ENCODE measurements at regions not wholly inside any gene's neighbourhood (a gene's known extent, or its start where the extent isn't known, plus 50 kb on each side); places are given as distances from the start of the nearest gene placed in this dataset.

DNA sequence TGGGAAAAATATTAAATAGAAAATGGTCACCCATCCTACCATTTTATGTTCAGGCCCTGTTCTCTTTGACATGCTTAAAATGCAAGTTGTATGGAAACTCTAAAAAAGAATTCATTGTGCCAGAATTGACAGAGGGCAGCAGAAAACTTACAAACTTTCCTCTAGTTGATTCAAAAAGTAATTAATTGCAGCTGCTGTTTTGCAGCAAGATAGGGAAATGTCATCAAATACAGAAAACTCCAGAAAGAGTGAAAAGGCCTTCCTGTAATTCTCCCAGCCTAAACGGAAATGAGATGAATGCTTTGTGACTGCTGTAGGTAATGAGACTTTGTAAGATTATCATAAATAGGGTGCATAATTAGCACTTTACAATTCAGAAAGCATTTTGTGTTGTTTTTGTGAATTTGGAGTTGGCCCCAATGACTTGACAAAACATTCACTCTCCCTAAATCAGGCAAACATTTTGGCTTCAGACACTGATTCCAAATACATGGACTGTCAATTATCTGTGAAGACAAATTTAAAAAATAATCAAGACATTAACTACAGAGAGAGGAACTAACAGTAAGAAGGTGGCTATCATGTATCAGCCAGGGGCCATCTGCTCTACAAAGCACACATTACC is 861.8 kb downstream of the SQOR start:
- no peak for DNase-seq
- Histone ChIP-seq H3K9ac (ENCODE audit: low read depth in 2 of 2, low read length in 2 of 2) (no peak overlapping the region), H3K36me3 (no peaks in the 10 kb centered on the region), H3K4me1 (no peaks in the 10 kb centered on the region), H3K9me3 (no peaks in the 10 kb centered on the region), H3K27ac (no peak overlapping the region), H3K27me3 (no peaks in the 10 kb centered on the region), H3K4me3 (no peak overlapping the region)
- TF ChIP-seq, protein P1, sequence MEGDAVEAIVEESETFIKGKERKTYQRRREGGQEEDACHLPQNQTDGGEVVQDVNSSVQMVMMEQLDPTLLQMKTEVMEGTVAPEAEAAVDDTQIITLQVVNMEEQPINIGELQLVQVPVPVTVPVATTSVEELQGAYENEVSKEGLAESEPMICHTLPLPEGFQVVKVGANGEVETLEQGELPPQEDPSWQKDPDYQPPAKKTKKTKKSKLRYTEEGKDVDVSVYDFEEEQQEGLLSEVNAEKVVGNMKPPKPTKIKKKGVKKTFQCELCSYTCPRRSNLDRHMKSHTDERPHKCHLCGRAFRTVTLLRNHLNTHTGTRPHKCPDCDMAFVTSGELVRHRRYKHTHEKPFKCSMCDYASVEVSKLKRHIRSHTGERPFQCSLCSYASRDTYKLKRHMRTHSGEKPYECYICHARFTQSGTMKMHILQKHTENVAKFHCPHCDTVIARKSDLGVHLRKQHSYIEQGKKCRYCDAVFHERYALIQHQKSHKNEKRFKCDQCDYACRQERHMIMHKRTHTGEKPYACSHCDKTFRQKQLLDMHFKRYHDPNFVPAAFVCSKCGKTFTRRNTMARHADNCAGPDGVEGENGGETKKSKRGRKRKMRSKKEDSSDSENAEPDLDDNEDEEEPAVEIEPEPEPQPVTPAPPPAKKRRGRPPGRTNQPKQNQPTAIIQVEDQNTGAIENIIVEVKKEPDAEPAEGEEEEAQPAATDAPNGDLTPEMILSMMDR (IDR thresholded peaks at IDR 0.05) = no peak
- intact Hi-C loops (cut with DNase I) = no loop called here

DNA sequence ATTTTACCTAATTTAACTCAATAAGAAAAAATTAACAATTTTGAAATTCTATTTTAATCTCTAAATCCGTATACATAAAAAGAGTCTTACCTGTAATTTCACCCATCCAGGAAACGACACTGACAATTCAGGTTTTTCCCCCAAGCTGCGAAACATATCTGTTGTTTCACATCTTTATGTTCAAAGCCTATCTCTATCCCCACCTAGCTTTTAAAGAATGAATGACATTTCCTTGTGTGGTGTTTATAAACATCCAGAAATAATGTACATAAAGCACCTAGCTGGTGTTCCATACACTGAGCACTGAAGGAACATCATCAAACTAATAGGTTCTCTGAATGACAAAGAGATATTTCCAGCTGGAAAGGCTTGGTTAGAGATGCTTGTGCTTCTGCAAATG is 867.8 kb downstream of the SQOR start:
- no peaks in the 10 kb centered on the region for H3K4me1 ChIP-seq
- no peaks in the 10 kb centered on the region for H3K27me3 ChIP-seq
- no peak for DNase-seq
- no peak overlapping the region for H3K4me3 ChIP-seq
- no peaks in the 10 kb centered on the region for H3K9me3 ChIP-seq
- no peak overlapping the region for H3K27ac ChIP-seq
- no peaks in the 10 kb centered on the region for H3K36me3 ChIP-seq
- no peak overlapping the region for H3K9ac ChIP-seq (ENCODE audit: low read depth in 2 of 2, low read length in 2 of 2)
- intact Hi-C loops (cut with DNase I) = no loop called here
- TF ChIP-seq, protein P1 (IDR thresholded peaks at IDR 0.05) = no peak

DNA sequence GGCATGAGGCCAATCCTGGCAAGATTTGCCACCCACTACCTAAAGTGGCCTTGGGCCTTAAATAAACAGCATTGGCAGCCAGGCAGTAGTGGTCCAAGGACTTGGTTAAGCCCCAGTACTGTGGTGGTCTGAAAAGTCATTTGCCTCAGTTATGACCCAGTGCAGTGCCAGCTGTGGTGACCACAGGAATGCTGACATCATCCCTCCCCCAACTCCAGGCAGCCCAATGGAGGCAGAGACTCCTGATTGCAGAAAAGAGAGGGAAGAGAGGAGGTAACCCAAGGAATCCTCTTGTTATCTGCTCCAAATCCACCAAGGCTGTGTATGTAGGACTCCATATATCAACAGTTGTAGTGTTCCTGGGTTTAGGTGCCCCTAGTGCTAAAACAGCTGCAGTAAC is 883.6 kb downstream of the SQOR start:
- Histone ChIP-seq H3K36me3 (no peaks in the 10 kb centered on the region), H3K9me3 (no peaks in the 10 kb centered on the region), H3K4me1 (no peaks in the 10 kb centered on the region), H3K27ac (no peak overlapping the region), H3K9ac (ENCODE audit: low read depth in 2 of 2, low read length in 2 of 2) (no peak overlapping the region), H3K27me3 (no peaks in the 10 kb centered on the region), H3K4me3 (no peak overlapping the region)
- TF ChIP-seq, protein P1 (IDR thresholded peaks at IDR 0.05) = no peak
- no peak for DNase-seq
- intact Hi-C loops (cut with DNase I) = no loop called here

DNA sequence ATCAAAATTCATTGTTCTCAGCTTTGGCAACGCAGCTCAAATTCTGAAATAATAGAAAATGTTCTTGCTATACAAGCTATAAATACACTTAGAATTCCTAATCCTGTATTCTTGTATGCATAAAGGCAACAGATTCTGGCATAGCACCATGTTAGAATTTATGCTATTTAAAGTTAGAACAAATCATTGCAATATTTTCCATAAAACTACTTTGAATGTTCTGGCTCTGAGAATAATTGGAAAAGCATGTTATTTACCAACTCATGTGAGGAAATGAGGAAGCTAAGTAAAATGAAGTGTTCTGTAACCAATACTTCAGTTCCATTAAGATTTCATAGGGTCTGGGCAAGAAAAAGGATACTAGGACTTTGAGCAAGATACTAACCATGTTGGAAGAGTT is 888.9 kb downstream of the SQOR start:
- no peaks in the 10 kb centered on the region for H3K4me1 ChIP-seq
- H3K9me3 ChIP-seq = no peaks in the 10 kb centered on the region
- TF ChIP-seq, protein P1 (IDR thresholded peaks at IDR 0.05) = no peak
- no peak for DNase-seq
- no peak overlapping the region for H3K4me3 ChIP-seq
- no peak overlapping the region for H3K9ac ChIP-seq (ENCODE audit: low read depth in 2 of 2, low read length in 2 of 2)
- intact Hi-C loops (cut with DNase I) = loop anchor here (10.0 kb wide), 1 partner anchor 151 kb away; no protein-coding TSS in a partner anchor
- no peak overlapping the region for H3K27ac ChIP-seq
- H3K27me3 ChIP-seq = no peaks in the 10 kb centered on the region
- no peaks in the 10 kb centered on the region for H3K36me3 ChIP-seq

DNA sequence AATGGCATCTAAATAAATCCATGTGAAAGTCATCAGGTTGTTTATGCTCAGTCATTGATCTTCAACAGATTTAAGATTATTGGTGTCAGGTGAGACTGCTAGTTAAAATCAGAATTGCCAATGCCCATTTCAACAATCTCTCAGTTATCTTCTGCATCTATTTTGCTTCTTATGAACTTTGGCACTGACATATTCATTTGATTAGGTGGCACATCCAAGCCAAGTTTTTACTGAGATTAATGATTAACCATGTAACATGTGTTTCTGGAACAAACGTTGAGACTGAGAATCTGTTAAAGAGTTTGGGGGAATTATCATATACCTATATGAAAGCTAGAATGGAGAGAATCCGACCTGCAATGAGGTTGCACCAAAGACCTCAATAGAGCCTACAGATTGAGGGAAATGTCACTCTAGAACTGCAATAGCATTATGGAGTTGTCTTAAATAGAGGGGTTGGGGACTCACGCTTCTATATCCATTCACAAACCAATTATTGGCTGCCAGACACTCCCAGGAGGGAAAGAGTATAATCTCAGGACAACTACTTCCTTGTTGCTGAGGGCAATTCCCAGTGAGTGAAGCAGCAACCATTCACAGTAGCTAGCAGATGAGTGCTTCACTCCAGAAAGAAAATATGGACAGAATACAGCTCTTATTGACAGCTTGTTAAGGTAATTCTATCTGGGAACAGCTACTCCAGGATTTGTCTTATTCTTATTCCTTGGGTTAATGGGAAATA is 891.3 kb downstream of the SQOR start:
- DNase-seq = peak; percentile 39
- TF ChIP-seq, protein P1 (IDR thresholded peaks at IDR 0.05) = no peak

More for the DNA sequence above, 891.3 kb downstream of the SQOR start:
- H3K4me3 ChIP-seq = no peak overlapping the region
- peak overlapping the region in 1 of 2 donors; percentile 13 for H3K9ac ChIP-seq (ENCODE audit: low read depth in 2 of 2, low read length in 2 of 2)
- intact Hi-C loops (cut with DNase I) = loop anchor here (10.0 kb wide), 1 partner anchor 149 kb away; no protein-coding TSS in a partner anchor
- H3K27me3 ChIP-seq = no peaks in the 10 kb centered on the region
- peak overlapping the region; percentile 70 for H3K27ac ChIP-seq
- no peaks in the 10 kb centered on the region for H3K4me1 ChIP-seq
- no peaks in the 10 kb centered on the region for H3K36me3 ChIP-seq
- H3K9me3 ChIP-seq = no peaks in the 10 kb centered on the region

Measured in colonic mucosa (tissue), 4 donors.